Osteocyte (in vitro differentiated cells): ENCODE measurements at regions not wholly inside any gene's neighbourhood (a gene's known extent, or its start where the extent isn't known, plus 50 kb on each side); places are given as distances from the start of the nearest gene placed in this dataset.

Source experiments
- DNase-seq: peaks from one replicate; pipeline ENCODE4 v3.0.0; 2021; ENCODE audit warnings: mixed read lengths; ENCODE audit not compliant: unreplicated experiment; ENCODE audit errors: extremely low spot score
- H3K27ac Mint-ChIP-seq: one replicate; pipeline ENCODE4 v1.8.0; 2021; ENCODE audit warnings: mild to moderate bottlenecking, mixed read lengths; ENCODE audit not compliant: unreplicated experiment
- H3K27me3 Mint-ChIP-seq: one replicate; pipeline ENCODE4 v1.8.0; 2021; ENCODE audit warnings: mixed read lengths; ENCODE audit not compliant: unreplicated experiment
- H3K36me3 Mint-ChIP-seq: one replicate; pipeline ENCODE4 v1.8.0; 2021; ENCODE audit warnings: mixed read lengths; ENCODE audit not compliant: unreplicated experiment
- H3K4me1 Mint-ChIP-seq: one replicate; pipeline ENCODE4 v1.8.0; 2021; ENCODE audit warnings: mixed read lengths; ENCODE audit not compliant: unreplicated experiment
- H3K4me3 Mint-ChIP-seq: one replicate; pipeline ENCODE4 v1.8.0; 2021; ENCODE audit warnings: mild to moderate bottlenecking, moderate library complexity, mixed read lengths; ENCODE audit not compliant: unreplicated experiment
- H3K9me3 Mint-ChIP-seq: one replicate; pipeline ENCODE4 v1.8.0; 2021; ENCODE audit warnings: mixed read lengths; ENCODE audit not compliant: unreplicated experiment
- TF ChIP-seq, protein P1 (sequence below): fragments of 200-600 bp; sonication (generic); IDR thresholded peaks from 2 replicates; pipeline ENCODE4 v1.5.0; 2021; ENCODE audit warnings: antibody characterized with exemption, mild to moderate bottlenecking, moderate library complexity

DNA sequence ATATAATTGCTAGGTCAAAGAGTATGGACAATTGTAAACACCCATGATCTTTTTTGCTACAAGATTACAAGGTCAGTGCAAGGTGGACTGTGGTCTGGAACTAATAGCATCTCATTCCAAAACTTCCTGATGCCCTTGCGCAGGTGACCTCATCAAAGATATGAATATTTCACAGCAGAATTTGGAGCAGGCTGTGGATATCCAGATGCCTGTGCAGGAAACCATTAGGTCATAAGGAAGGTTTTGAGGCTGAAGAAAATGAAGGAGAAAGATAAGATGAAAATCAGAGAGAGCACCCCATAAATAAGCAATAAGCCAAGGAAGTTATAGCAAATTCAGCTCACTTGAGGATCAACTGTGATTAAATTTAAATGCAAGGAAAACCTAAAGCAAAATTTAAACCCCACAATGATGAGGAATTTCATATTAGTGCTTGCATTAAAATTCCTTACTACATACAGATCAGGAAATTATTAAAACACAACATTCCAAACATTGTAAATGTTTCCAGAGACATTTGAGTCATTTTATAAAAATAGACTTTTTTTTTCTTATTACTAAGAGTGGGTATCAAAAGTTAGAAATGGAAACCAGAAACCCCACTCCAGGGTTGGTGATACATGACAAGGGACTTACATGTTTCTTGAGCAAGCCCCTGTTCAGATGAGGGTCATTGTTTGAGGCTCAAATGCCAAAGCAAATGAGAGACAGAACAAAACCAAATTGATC, 100.7 kb upstream of the FAM9C start:
- no peaks in the 10 kb centered on the region for H3K27me3 Mint-ChIP-seq

GRCh38 chrX:13142891-13143290, 98.5 kb upstream of the FAM9C start:
- Mint-ChIP-seq H3K36me3 (no peaks in the 10 kb centered on the region), H3K9me3 (peaks cover 8% of the 10 kb centered on the region), H3K4me1 (peaks cover 30% of the 10 kb centered on the region), H3K4me3 (no peak overlapping the region), H3K27ac (peak overlapping the region; percentile 38), H3K27me3 (no peaks in the 10 kb centered on the region)
- TF ChIP-seq, protein P1, sequence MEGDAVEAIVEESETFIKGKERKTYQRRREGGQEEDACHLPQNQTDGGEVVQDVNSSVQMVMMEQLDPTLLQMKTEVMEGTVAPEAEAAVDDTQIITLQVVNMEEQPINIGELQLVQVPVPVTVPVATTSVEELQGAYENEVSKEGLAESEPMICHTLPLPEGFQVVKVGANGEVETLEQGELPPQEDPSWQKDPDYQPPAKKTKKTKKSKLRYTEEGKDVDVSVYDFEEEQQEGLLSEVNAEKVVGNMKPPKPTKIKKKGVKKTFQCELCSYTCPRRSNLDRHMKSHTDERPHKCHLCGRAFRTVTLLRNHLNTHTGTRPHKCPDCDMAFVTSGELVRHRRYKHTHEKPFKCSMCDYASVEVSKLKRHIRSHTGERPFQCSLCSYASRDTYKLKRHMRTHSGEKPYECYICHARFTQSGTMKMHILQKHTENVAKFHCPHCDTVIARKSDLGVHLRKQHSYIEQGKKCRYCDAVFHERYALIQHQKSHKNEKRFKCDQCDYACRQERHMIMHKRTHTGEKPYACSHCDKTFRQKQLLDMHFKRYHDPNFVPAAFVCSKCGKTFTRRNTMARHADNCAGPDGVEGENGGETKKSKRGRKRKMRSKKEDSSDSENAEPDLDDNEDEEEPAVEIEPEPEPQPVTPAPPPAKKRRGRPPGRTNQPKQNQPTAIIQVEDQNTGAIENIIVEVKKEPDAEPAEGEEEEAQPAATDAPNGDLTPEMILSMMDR: no peak
- no peak for DNase-seq

More for the DNA sequence above, 100.7 kb upstream of the FAM9C start:
- no peak for DNase-seq
- peaks cover 8% of the 10 kb centered on the region for H3K9me3 Mint-ChIP-seq
- peak overlapping the region; percentile 84 for H3K27ac Mint-ChIP-seq
- no peaks in the 10 kb centered on the region for H3K36me3 Mint-ChIP-seq
- H3K4me3 Mint-ChIP-seq: no peak overlapping the region
- TF ChIP-seq, protein P1: no peak
- H3K4me1 Mint-ChIP-seq: peaks cover 46% of the 10 kb centered on the region

- Mint-ChIP-seq H3K27me3 (no peaks in the 10 kb centered on the region), H3K27ac (no peak overlapping the region), H3K4me3 (no peak overlapping the region), H3K36me3 (no peaks in the 10 kb centered on the region), H3K4me1 (peaks cover 13% of the 10 kb centered on the region), H3K9me3 (no peaks in the 10 kb centered on the region)
- DNase-seq: no peak
- TF ChIP-seq, protein P1: no peak
Observed at GRCh38 chrX:13140007-13140406, 95.6 kb upstream of the FAM9C start.

- Mint-ChIP-seq H3K36me3 (no peaks in the 10 kb centered on the region), H3K27ac (peak overlapping the region; percentile 62), H3K27me3 (no peaks in the 10 kb centered on the region), H3K4me1 (peaks cover 41% of the 10 kb centered on the region), H3K4me3 (no peak overlapping the region), H3K9me3 (no peaks in the 10 kb centered on the region)
- TF ChIP-seq, protein P1: no peak
- no peak for DNase-seq
Observed at GRCh38 chrX:13131396-13132137, 87.1 kb upstream of the FAM9C start.

GRCh38 chrX:13130816-13131215, 86.4 kb upstream of the FAM9C start:
- no peaks in the 10 kb centered on the region for H3K27me3 Mint-ChIP-seq
- H3K4me3 Mint-ChIP-seq: no peak overlapping the region
- DNase-seq: no peak
- peak overlapping the region; percentile 48 for H3K27ac Mint-ChIP-seq
- no peaks in the 10 kb centered on the region for H3K9me3 Mint-ChIP-seq
- H3K36me3 Mint-ChIP-seq: no peaks in the 10 kb centered on the region
- TF ChIP-seq, protein P1: no peak
- H3K4me1 Mint-ChIP-seq: peaks cover 47% of the 10 kb centered on the region
